ENCODE measurements at regions not wholly inside any gene's neighbourhood (a gene's known extent, or its start where the extent isn't known, plus 50 kb on each side); places are given as distances from the start of the nearest gene placed in this dataset.

DNA sequence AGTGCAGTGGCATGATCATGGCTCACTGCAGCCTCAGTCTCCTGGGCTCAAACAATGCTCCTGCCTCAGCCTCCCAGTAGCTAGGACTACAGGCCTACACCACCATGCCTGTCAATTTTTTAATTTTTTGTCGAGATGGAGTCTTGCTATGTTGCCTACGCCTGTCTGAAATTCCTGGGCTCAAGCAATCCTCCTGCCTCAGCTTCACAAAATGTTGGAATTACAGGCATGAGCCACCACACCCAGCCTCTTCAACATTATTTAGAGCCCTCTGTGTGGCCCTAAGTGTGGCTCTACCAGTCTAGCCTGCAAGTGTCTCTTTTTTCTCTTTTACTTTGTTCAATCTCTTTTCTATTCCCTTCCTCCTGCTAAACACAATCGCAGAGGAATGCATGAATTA lies 154.4 kb upstream of the EPB41L4A start:
- TF ChIP-seq CTCF (conservative IDR thresholded peaks at IDR 0.05; ENCODE audit: low read depth, low read length): no peak
- TF ChIP-seq EZH2 (IDR thresholded peaks at IDR 0.05; ENCODE audit: borderline replicate concordance, low read depth, low read length, poor library complexity, severe bottlenecking): no peak

Measured in A673 (cell line).